ENCODE measurements at regions not wholly inside any gene's neighbourhood (a gene's known extent, or its start where the extent isn't known, plus 50 kb on each side); places are given as distances from the start of the nearest gene placed in this dataset.

GRCh38 chr16:8230497-8230896, 359.8 kb downstream of the TMEM114 start:
- no peak overlapping the region for H3K4me3 ChIP-seq (ENCODE audit: low read length in 2 of 2)
- no peak overlapping the region for H3K9ac ChIP-seq (ENCODE audit: low read depth in 1 of 2, low read length in 2 of 2)
- no peaks in the 10 kb centered on the region for H3K27me3 ChIP-seq (ENCODE audit: control insufficient read depth in 2 of 2, insufficient read depth in 2 of 2, low read length in 2 of 2)
- H3K36me3 ChIP-seq (ENCODE audit: control insufficient read depth in 2 of 2, insufficient read depth in 2 of 2, low read length in 2 of 2): no peaks in the 10 kb centered on the region
- no peaks in the 10 kb centered on the region for H3K9me3 ChIP-seq (ENCODE audit: control insufficient read depth in 2 of 2, low read length in 2 of 2)
- H3K27ac ChIP-seq (ENCODE audit: low read depth in 2 of 2, low read length in 2 of 2): no peak overlapping the region
- no peaks in the 10 kb centered on the region for H3K4me1 ChIP-seq (ENCODE audit: control insufficient read depth in 2 of 2, insufficient read depth in 2 of 2, low read length in 2 of 2)

GRCh38 chr16:8229011-8229520, 361.2 kb downstream of the TMEM114 start:
- Histone ChIP-seq H3K4me1 (ENCODE audit: control insufficient read depth in 2 of 2, insufficient read depth in 2 of 2, low read length in 2 of 2) (no peaks in the 10 kb centered on the region), H3K36me3 (ENCODE audit: control insufficient read depth in 2 of 2, insufficient read depth in 2 of 2, low read length in 2 of 2) (no peaks in the 10 kb centered on the region), H3K9ac (ENCODE audit: low read depth in 1 of 2, low read length in 2 of 2) (no peak overlapping the region), H3K27ac (ENCODE audit: low read depth in 2 of 2, low read length in 2 of 2) (no peak overlapping the region), H3K27me3 (ENCODE audit: control insufficient read depth in 2 of 2, insufficient read depth in 2 of 2, low read length in 2 of 2) (no peaks in the 10 kb centered on the region), H3K9me3 (ENCODE audit: control insufficient read depth in 2 of 2, low read length in 2 of 2) (no peaks in the 10 kb centered on the region), H3K4me3 (ENCODE audit: low read length in 2 of 2) (no peak overlapping the region)

GRCh38 chr16:8217201-8217600, 373.1 kb downstream of the TMEM114 start:
- Histone ChIP-seq H3K27me3 (ENCODE audit: control insufficient read depth in 2 of 2, insufficient read depth in 2 of 2, low read length in 2 of 2) (peaks cover 0 to 2% of the 10 kb centered on the region in 2 donors), H3K36me3 (ENCODE audit: control insufficient read depth in 2 of 2, insufficient read depth in 2 of 2, low read length in 2 of 2) (no peaks in the 10 kb centered on the region), H3K9ac (ENCODE audit: low read depth in 1 of 2, low read length in 2 of 2) (no peak overlapping the region), H3K27ac (ENCODE audit: low read depth in 2 of 2, low read length in 2 of 2) (no peak overlapping the region), H3K4me1 (ENCODE audit: control insufficient read depth in 2 of 2, insufficient read depth in 2 of 2, low read length in 2 of 2) (no peaks in the 10 kb centered on the region), H3K4me3 (ENCODE audit: low read length in 2 of 2) (no peak overlapping the region), H3K9me3 (ENCODE audit: control insufficient read depth in 2 of 2, low read length in 2 of 2) (no peaks in the 10 kb centered on the region)

- Histone ChIP-seq H3K4me3 (ENCODE audit: low read length in 2 of 2) (no peak overlapping the region), H3K36me3 (ENCODE audit: control insufficient read depth in 2 of 2, insufficient read depth in 2 of 2, low read length in 2 of 2) (no peaks in the 10 kb centered on the region), H3K9me3 (ENCODE audit: control insufficient read depth in 2 of 2, low read length in 2 of 2) (peaks cover 0 to 3% of the 10 kb centered on the region in 2 donors), H3K27ac (ENCODE audit: low read depth in 2 of 2, low read length in 2 of 2) (no peak overlapping the region), H3K4me1 (ENCODE audit: control insufficient read depth in 2 of 2, insufficient read depth in 2 of 2, low read length in 2 of 2) (no peaks in the 10 kb centered on the region), H3K9ac (ENCODE audit: low read depth in 1 of 2, low read length in 2 of 2) (no peak overlapping the region), H3K27me3 (ENCODE audit: control insufficient read depth in 2 of 2, insufficient read depth in 2 of 2, low read length in 2 of 2) (no peaks in the 10 kb centered on the region)
These were observed 385.5 kb downstream of the TMEM114 start for GRCh38 chr16:8204769-8205168.

GRCh38 chr16:8204096-8204495, 386.2 kb downstream of the TMEM114 start:
- H3K27me3 ChIP-seq (ENCODE audit: control insufficient read depth in 2 of 2, insufficient read depth in 2 of 2, low read length in 2 of 2): no peaks in the 10 kb centered on the region
- no peaks in the 10 kb centered on the region for H3K4me1 ChIP-seq (ENCODE audit: control insufficient read depth in 2 of 2, insufficient read depth in 2 of 2, low read length in 2 of 2)
- no peak overlapping the region for H3K27ac ChIP-seq (ENCODE audit: low read depth in 2 of 2, low read length in 2 of 2)

GRCh38 chr16:8203101-8203500, 387.2 kb downstream of the TMEM114 start:
- Histone ChIP-seq H3K27me3 (ENCODE audit: control insufficient read depth in 2 of 2, insufficient read depth in 2 of 2, low read length in 2 of 2) (no peaks in the 10 kb centered on the region), H3K27ac (ENCODE audit: low read depth in 2 of 2, low read length in 2 of 2) (no peak overlapping the region), H3K4me3 (ENCODE audit: low read length in 2 of 2) (no peak overlapping the region), H3K4me1 (ENCODE audit: control insufficient read depth in 2 of 2, insufficient read depth in 2 of 2, low read length in 2 of 2) (no peaks in the 10 kb centered on the region), H3K36me3 (ENCODE audit: control insufficient read depth in 2 of 2, insufficient read depth in 2 of 2, low read length in 2 of 2) (no peaks in the 10 kb centered on the region), H3K9ac (ENCODE audit: low read depth in 1 of 2, low read length in 2 of 2) (no peak overlapping the region), H3K9me3 (ENCODE audit: control insufficient read depth in 2 of 2, low read length in 2 of 2) (peaks cover 0 to 3% of the 10 kb centered on the region in 2 donors)

More at GRCh38 chr16:8204096-8204495, 386.2 kb downstream of the TMEM114 start:
- Histone ChIP-seq H3K9me3 (ENCODE audit: control insufficient read depth in 2 of 2, low read length in 2 of 2) (peaks cover 0 to 3% of the 10 kb centered on the region in 2 donors), H3K9ac (ENCODE audit: low read depth in 1 of 2, low read length in 2 of 2) (no peak overlapping the region), H3K4me3 (ENCODE audit: low read length in 2 of 2) (no peak overlapping the region), H3K36me3 (ENCODE audit: control insufficient read depth in 2 of 2, insufficient read depth in 2 of 2, low read length in 2 of 2) (no peaks in the 10 kb centered on the region)

GRCh38 chr16:8200839-8201238, 389.5 kb downstream of the TMEM114 start:
- H3K27ac ChIP-seq (ENCODE audit: low read depth in 2 of 2, low read length in 2 of 2): no peak overlapping the region
- H3K4me3 ChIP-seq (ENCODE audit: low read length in 2 of 2): no peak overlapping the region
- no peaks in the 10 kb centered on the region for H3K36me3 ChIP-seq (ENCODE audit: control insufficient read depth in 2 of 2, insufficient read depth in 2 of 2, low read length in 2 of 2)
- H3K9ac ChIP-seq (ENCODE audit: low read depth in 1 of 2, low read length in 2 of 2): no peak overlapping the region
- no peaks in the 10 kb centered on the region for H3K27me3 ChIP-seq (ENCODE audit: control insufficient read depth in 2 of 2, insufficient read depth in 2 of 2, low read length in 2 of 2)
- H3K4me1 ChIP-seq (ENCODE audit: control insufficient read depth in 2 of 2, insufficient read depth in 2 of 2, low read length in 2 of 2): no peaks in the 10 kb centered on the region
- peaks cover 0 to 3% of the 10 kb centered on the region in 2 donors for H3K9me3 ChIP-seq (ENCODE audit: control insufficient read depth in 2 of 2, low read length in 2 of 2)

- Histone ChIP-seq H3K4me1 (ENCODE audit: control insufficient read depth in 2 of 2, insufficient read depth in 2 of 2, low read length in 2 of 2) (no peaks in the 10 kb centered on the region), H3K9me3 (ENCODE audit: control insufficient read depth in 2 of 2, low read length in 2 of 2) (peaks cover 0 to 3% of the 10 kb centered on the region in 2 donors)
These were observed 390.9 kb downstream of the TMEM114 start for GRCh38 chr16:8199390-8199789.

GRCh38 chr16:8194794-8195193, 395.5 kb downstream of the TMEM114 start:
- peaks cover 0 to 2% of the 10 kb centered on the region in 2 donors for H3K9me3 ChIP-seq (ENCODE audit: control insufficient read depth in 2 of 2, low read length in 2 of 2)
- H3K27me3 ChIP-seq (ENCODE audit: control insufficient read depth in 2 of 2, insufficient read depth in 2 of 2, low read length in 2 of 2): no peaks in the 10 kb centered on the region
- no peaks in the 10 kb centered on the region for H3K4me1 ChIP-seq (ENCODE audit: control insufficient read depth in 2 of 2, insufficient read depth in 2 of 2, low read length in 2 of 2)
- H3K4me3 ChIP-seq (ENCODE audit: low read length in 2 of 2): no peak overlapping the region
- H3K27ac ChIP-seq (ENCODE audit: low read depth in 2 of 2, low read length in 2 of 2): no peak overlapping the region
- no peak overlapping the region for H3K9ac ChIP-seq (ENCODE audit: low read depth in 1 of 2, low read length in 2 of 2)
- H3K36me3 ChIP-seq (ENCODE audit: control insufficient read depth in 2 of 2, insufficient read depth in 2 of 2, low read length in 2 of 2): no peaks in the 10 kb centered on the region

More at GRCh38 chr16:8199390-8199789, 390.9 kb downstream of the TMEM114 start:
- H3K27me3 ChIP-seq (ENCODE audit: control insufficient read depth in 2 of 2, insufficient read depth in 2 of 2, low read length in 2 of 2): no peaks in the 10 kb centered on the region
- no peak overlapping the region for H3K4me3 ChIP-seq (ENCODE audit: low read length in 2 of 2)
- no peak overlapping the region for H3K27ac ChIP-seq (ENCODE audit: low read depth in 2 of 2, low read length in 2 of 2)
- H3K36me3 ChIP-seq (ENCODE audit: control insufficient read depth in 2 of 2, insufficient read depth in 2 of 2, low read length in 2 of 2): no peaks in the 10 kb centered on the region
- H3K9ac ChIP-seq (ENCODE audit: low read depth in 1 of 2, low read length in 2 of 2): no peak overlapping the region

- Histone ChIP-seq H3K4me1 (ENCODE audit: control insufficient read depth in 2 of 2, insufficient read depth in 2 of 2, low read length in 2 of 2) (no peaks in the 10 kb centered on the region), H3K4me3 (ENCODE audit: low read length in 2 of 2) (no peak overlapping the region), H3K9me3 (ENCODE audit: control insufficient read depth in 2 of 2, low read length in 2 of 2) (no peaks in the 10 kb centered on the region), H3K36me3 (ENCODE audit: control insufficient read depth in 2 of 2, insufficient read depth in 2 of 2, low read length in 2 of 2) (no peaks in the 10 kb centered on the region), H3K27ac (ENCODE audit: low read depth in 2 of 2, low read length in 2 of 2) (no peak overlapping the region), H3K27me3 (ENCODE audit: control insufficient read depth in 2 of 2, insufficient read depth in 2 of 2, low read length in 2 of 2) (no peaks in the 10 kb centered on the region), H3K9ac (ENCODE audit: low read depth in 1 of 2, low read length in 2 of 2) (no peak overlapping the region)
These were observed 401.5 kb downstream of the TMEM114 start for GRCh38 chr16:8188841-8189240.
